ENCODE measurements at regions not wholly inside any gene's neighbourhood (a gene's known extent, or its start where the extent isn't known, plus 50 kb on each side); places are given as distances from the start of the nearest gene placed in this dataset.

GRCh38 chr20:52306477-52306876 lies 114.9 kb upstream of the ZFP64 start:
- no peak for DNase-seq
- TF ChIP-seq CTCF (IDR thresholded peaks at IDR 0.05) (no peak), POLR2AphosphoS5 (IDR thresholded peaks at IDR 0.05) (no peak), EP300 (IDR thresholded peaks at IDR 0.05) (no peak), POLR2A (IDR thresholded peaks at IDR 0.05) (no peak)
- Histone ChIP-seq H3K9me3 (no peaks in the 10 kb centered on the region), H3K27me3 (no peaks in the 10 kb centered on the region), H3K4me1 (no peaks in the 10 kb centered on the region), H3K4me3 (no peak overlapping the region), H3K27ac (no peak overlapping the region), H3K36me3 (no peaks in the 10 kb centered on the region)
- intact Hi-C loops (cut with DNase I; ENCODE audit: low total_unique reads) = no loop called here
- WGBS, 5 donors = 88 to 92% (median 89%) methylated on average over 4 of the region's 4 CpGs

DNA sequence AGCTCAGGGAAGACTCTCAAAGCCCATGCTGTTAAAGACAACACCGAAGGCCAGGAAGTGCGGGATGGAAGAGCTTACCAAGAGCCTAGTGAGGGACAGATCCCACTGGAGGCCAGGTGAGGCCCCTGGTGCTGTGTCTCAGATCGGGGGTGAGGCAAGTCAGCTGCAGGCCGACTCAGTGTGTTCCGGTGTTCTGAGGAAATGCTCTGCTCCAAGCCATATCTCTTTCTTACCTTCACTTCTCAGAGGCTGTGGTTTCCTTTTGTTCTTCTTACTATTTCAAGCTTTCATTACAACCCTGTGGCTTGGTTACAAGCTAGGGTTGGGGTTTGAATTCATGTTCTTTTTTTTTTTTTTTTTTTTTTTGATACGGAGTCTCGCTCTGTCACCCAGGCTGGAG lies 114.3 kb upstream of the ZFP64 start:
- Histone ChIP-seq H3K27me3 (no peaks in the 10 kb centered on the region), H3K4me3 (no peak overlapping the region), H3K9me3 (no peaks in the 10 kb centered on the region), H3K27ac (no peak overlapping the region), H3K36me3 (no peaks in the 10 kb centered on the region), H3K4me1 (no peaks in the 10 kb centered on the region)
- WGBS, 5 donors = 71 to 90% (median 82%) methylated on average over 7 of the region's 7 CpGs
- no peak for TF ChIP-seq CTCF (IDR thresholded peaks at IDR 0.05)
- no peak for TF ChIP-seq EP300 (IDR thresholded peaks at IDR 0.05)
- no peak for TF ChIP-seq POLR2AphosphoS5 (IDR thresholded peaks at IDR 0.05)
- TF ChIP-seq POLR2A (IDR thresholded peaks at IDR 0.05) = no peak
- intact Hi-C loops (cut with DNase I; ENCODE audit: low total_unique reads) = no loop called here
- DNase-seq = peak in 1 of 2 donors; percentile 21

- Histone ChIP-seq H3K27ac (no peak overlapping the region), H3K27me3 (no peaks in the 10 kb centered on the region), H3K9me3 (no peaks in the 10 kb centered on the region), H3K36me3 (no peaks in the 10 kb centered on the region), H3K4me1 (no peaks in the 10 kb centered on the region), H3K4me3 (no peak overlapping the region)
- no peak for DNase-seq
- intact Hi-C loops (cut with DNase I; ENCODE audit: low total_unique reads) = no loop called here
- 87 to 95% (median 92%) methylated on average over 3 of the region's 3 CpGs for WGBS, 5 donors
- TF ChIP-seq POLR2A (IDR thresholded peaks at IDR 0.05) (no peak), EP300 (IDR thresholded peaks at IDR 0.05) (no peak), CTCF (IDR thresholded peaks at IDR 0.05) (no peak), POLR2AphosphoS5 (IDR thresholded peaks at IDR 0.05) (no peak)
Observed at GRCh38 chr20:52305024-52305645, 113.6 kb upstream of the ZFP64 start.

DNA sequence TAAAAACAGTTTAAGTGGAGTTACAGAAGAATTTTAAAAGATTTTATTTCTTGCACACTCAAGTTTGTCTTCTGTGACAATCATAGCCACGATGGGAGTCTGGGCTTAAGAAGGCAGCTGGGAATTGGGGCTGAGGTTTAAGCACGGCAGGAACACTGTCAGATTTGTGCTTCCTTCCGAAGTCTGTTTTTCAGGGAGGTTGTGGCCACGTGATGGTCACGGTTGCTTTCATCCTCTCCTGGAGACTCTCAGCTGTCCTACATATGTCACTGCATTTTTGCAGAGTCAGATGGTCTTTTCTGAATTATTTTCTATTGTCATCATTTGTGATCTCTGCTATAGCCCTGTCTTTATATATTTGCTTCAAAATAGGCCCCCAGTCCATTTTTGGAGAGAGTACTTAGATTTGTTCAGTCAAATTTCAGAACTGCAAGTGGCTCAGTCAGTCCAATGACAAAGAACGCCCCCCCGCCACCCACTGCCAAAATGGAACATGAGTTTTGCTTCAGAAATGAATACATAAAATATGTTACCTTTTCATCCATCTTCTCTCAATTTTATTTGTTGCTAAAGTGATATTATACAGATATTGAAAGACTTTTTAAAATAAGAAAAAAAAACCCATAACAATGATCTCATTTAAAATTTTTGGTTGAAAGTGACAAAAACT lies 111.8 kb upstream of the ZFP64 start:
- Histone ChIP-seq H3K4me3 (no peak overlapping the region), H3K4me1 (no peaks in the 10 kb centered on the region), H3K27ac (no peak overlapping the region), H3K27me3 (no peaks in the 10 kb centered on the region), H3K36me3 (no peaks in the 10 kb centered on the region), H3K9me3 (no peaks in the 10 kb centered on the region)
- 81 to 85% (median 83%) methylated on average over 7 of the region's 7 CpGs for WGBS, 5 donors
- intact Hi-C loops (cut with DNase I; ENCODE audit: low total_unique reads) = no loop called here
- no peak for DNase-seq
- TF ChIP-seq POLR2AphosphoS5 (IDR thresholded peaks at IDR 0.05) (no peak), POLR2A (IDR thresholded peaks at IDR 0.05) (no peak), CTCF (IDR thresholded peaks at IDR 0.05) (no peak), EP300 (IDR thresholded peaks at IDR 0.05) (no peak)
